Right cardiac atrium (tissue), 5 donors: ENCODE measurements at regions not wholly inside any gene's neighbourhood (a gene's known extent, or its start where the extent isn't known, plus 50 kb on each side); places are given as distances from the start of the nearest gene placed in this dataset.

Experiments used
- ATAC-seq, 2 donors: fragments of 200-7000 bp; cut with Tn5 transposase; one replicate each; pipeline versions ENCODE4 v1.8.0 to v1.9.1; 2020; ENCODE audit warnings: moderate library complexity in 2 of 2, mild to moderate bottlenecking in 1 of 2
- DNase-seq, 3 donors: peaks; one replicate each; pipeline ENCODE4 v3.0.0-alpha.2; 2020
- H3K27ac ChIP-seq: one replicate; pipeline ENCODE4 v1.5.1; 2013; ENCODE audit warnings: mild to moderate bottlenecking, low read length, control low read depth, moderate library complexity
- H3K27me3 ChIP-seq: one replicate; pipeline ENCODE4 v1.6.1; 2013; ENCODE audit not compliant: control insufficient read depth, insufficient read depth
- H3K4me1 ChIP-seq: one replicate; pipeline ENCODE4 v1.6.1; 2013; ENCODE audit warnings: low read length; ENCODE audit not compliant: control insufficient read depth, insufficient read depth
- H3K4me3 ChIP-seq: one replicate; pipeline ENCODE4 v1.5.1; 2013; ENCODE audit warnings: low read length, control low read depth
- H3K9me3 ChIP-seq: one replicate; pipeline ENCODE4 v1.6.1; 2013; ENCODE audit warnings: low read length; ENCODE audit not compliant: control insufficient read depth
- WGBS: extraction: QIAGEN DNeasy Blood & Tissue Kit; methylation state at CpG from one replicate; pipeline ENCODE4 v1.1.7; 2013; 5-methylcytosine and 5-hydroxymethylcytosine counted together
- intact Hi-C, 4 donors: fragments of 100-400 bp; cut with DNase I; formaldehyde crosslinking; loops; one replicate each; pipeline versions ENCODE4 v1.11.0 to v1.14.0; 2022 to 2023
- donor health status: healthy with polysubstance abuse.
- donor health status: DM: no; HTN: yes; CAD: no.
- donor health status: DM: no; HTN: no; CAD: no.
- donor health status: DM: no; HTN: yes; CAD: no; lungs with severe emphysema.
- donor health status: DM: yes; HTN: yes; CAD: no.

DNA sequence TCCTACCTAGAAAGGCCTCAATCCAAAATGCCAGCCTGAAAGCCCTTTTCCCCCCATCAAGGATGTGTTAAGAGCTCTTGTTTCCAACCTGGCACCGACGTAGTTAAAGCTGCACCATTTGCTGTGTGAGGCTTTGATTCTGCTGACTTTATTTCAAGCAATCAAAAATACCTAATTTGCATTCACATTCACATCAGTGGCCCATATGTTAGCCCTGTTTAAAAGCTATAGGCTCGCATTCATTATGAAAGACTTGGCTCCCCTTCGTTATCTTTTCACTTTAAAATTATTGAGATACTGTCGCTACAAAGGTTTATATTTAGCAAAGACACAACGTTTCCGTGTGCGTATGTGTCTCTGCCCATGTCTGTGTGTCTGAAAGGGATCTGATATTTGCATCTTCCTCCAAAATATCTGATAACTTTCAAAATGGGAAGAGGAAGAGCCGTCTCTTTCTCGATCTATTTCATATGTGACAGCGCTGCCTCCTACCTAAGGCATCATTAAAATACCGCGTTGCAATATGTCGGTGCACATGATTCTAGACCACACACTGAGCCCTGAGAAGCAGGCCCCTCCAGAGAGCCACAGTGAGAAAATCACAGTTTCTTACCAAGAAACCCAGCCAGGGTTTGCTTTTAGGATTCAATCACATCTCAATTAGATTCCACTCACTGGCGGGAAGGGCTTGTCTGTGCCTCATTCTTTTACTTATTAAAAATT, 57.1 kb upstream of the ITPRID1 start:
- ATAC-seq = no peak
- no peaks in the 10 kb centered on the region for H3K27me3 ChIP-seq
- 72% methylated on average over 15 of the region's 15 CpGs for WGBS

GRCh38 chr7:31457551-31457950, 56.3 kb upstream of the ITPRID1 start:
- intact Hi-C loops = no loop called here
- Histone ChIP-seq H3K27me3 (no peaks in the 10 kb centered on the region), H3K4me1 (no peaks in the 10 kb centered on the region), H3K9me3 (no peaks in the 10 kb centered on the region), H3K4me3 (no peak overlapping the region), H3K27ac (no peak overlapping the region)
- no peak for ATAC-seq
- 74% methylated on average over 5 of the region's 5 CpGs for WGBS
- no peak for DNase-seq

More for the DNA sequence above, 57.1 kb upstream of the ITPRID1 start:
- Histone ChIP-seq H3K4me3 (no peak overlapping the region), H3K27ac (no peak overlapping the region), H3K4me1 (no peaks in the 10 kb centered on the region), H3K9me3 (no peaks in the 10 kb centered on the region)
- DNase-seq = no peak
- intact Hi-C loops = no loop called here

DNA sequence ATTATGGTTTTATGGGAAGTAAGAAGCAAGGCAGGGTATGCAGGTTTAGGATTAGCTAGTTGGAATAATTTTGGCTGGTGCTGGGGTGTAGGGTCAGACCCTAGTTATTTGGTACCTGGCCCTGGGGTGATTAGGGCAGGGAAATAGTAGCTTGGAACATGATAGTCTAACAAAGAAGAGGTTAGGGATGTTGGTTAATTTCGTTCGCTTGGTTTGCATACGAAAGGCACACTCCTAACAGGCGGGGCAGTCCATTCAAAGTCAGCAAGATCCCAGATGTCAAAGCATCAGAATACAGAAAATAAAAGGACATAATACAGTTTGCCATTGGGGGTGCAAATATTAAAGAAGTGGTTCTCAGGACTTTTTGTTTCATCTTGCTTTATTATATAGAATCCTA, 55.7 kb upstream of the ITPRID1 start:
- ATAC-seq (no peak), DNase-seq (no peak)
- no peaks in the 10 kb centered on the region for H3K4me1 ChIP-seq
- intact Hi-C loops = no loop called here
- H3K4me3 ChIP-seq = no peak overlapping the region
- H3K27me3 ChIP-seq = no peaks in the 10 kb centered on the region
- H3K27ac ChIP-seq = no peak overlapping the region
- H3K9me3 ChIP-seq = no peaks in the 10 kb centered on the region
- WGBS = 87% methylated on average over 4 of the region's 4 CpGs

DNA sequence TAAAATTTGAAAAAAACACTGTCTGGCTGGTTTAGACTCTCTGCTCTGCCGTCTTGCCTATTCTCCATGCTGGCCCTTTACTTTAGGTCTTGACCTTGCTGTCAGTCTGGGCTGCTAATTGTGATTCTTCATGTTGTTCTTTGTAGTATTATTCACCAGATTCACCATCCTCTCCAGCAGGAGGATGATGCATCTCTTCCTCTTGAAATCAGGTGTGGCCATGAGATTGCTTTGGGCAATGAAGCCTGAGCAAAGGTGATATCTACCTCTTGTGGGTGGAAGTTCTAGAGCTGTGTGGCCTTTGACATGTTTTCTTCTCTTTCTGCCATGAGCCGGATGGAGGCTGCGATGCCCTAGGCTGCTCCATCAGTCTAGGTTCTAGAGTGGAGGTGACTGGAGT, 51.3 kb upstream of the ITPRID1 start:
- Histone ChIP-seq H3K4me3 (no peak overlapping the region), H3K27ac (no peak overlapping the region), H3K27me3 (no peaks in the 10 kb centered on the region), H3K9me3 (no peaks in the 10 kb centered on the region), H3K4me1 (no peaks in the 10 kb centered on the region)
- ATAC-seq (no peak), DNase-seq (no peak)
- 87% methylated on average over 3 of the region's 3 CpGs for WGBS
- intact Hi-C loops = no loop called here
